ENCODE measurements at regions not wholly inside any gene's neighbourhood (a gene's known extent, or its start where the extent isn't known, plus 50 kb on each side); places are given as distances from the start of the nearest gene placed in this dataset.
A peak's percentile ranks its signal among the peaks of the same experiment; 100 is the strongest.

DNA sequence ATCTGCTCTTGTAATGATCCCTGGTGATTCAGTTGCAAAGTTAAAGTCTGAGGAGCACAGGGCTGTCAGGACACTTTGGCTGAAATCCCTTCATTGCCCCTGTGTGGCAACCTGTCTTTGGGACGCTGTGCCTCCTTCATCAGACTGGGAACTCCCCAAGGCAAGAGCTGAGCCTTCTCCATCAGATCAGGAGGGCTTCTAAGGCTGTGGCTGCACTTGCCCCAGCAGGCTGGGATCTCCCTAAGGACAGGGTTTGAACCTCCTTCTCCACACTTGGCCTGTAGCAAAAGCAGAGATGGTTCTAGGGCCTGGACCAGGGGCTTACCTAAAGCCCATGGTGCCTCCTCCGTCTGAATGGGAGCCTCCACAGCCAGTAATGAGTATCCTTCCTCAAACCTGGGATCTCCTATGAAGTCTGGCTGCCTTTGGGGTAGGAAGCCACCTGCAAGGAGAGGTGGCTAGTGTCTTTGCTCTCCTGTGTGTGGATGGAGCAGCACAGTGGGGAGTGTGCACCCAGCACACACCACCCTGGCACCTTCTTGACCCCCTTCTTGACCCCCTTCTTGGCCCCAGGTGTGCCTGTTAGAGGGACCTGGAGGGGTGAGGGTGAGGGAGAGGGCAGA is 79.0 kb upstream of the NKD1 start:
- no peak for DNase-seq (ENCODE audit: low spot score)

- DNase-seq (ENCODE audit: low spot score), result no peak
Measured at GRCh38 chr16:50468749-50469078, 79.5 kb upstream of the NKD1 start.

GRCh38 chr16:50467943-50468748 is 80.0 kb upstream of the NKD1 start:
- DNase-seq (ENCODE audit: low spot score), result peak; percentile 85

- no peak for DNase-seq (ENCODE audit: low spot score)
Measured at GRCh38 chr16:50467559-50467942, 80.6 kb upstream of the NKD1 start.

DNA sequence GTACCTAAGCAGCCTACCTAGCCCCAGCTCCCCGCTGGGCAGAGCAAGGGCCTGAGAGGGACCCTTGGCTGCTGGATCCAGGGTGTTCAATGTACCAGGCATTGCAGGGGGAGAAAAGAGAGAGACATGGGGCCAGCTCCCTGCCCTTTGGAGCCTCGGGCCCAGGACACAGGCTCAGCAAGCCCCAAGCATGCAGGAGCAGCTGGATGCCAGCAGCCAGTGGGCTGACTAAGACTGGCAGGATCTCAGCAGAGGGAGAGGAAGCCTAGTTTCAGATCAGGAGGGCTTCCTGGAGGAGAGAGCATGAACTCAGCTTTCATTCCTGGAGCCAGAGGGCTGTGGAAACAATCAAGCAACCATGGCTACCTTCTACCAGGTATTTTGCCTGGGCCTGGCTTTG is 82.0 kb upstream of the NKD1 start:
- no peak for DNase-seq (ENCODE audit: low spot score)

DNA sequence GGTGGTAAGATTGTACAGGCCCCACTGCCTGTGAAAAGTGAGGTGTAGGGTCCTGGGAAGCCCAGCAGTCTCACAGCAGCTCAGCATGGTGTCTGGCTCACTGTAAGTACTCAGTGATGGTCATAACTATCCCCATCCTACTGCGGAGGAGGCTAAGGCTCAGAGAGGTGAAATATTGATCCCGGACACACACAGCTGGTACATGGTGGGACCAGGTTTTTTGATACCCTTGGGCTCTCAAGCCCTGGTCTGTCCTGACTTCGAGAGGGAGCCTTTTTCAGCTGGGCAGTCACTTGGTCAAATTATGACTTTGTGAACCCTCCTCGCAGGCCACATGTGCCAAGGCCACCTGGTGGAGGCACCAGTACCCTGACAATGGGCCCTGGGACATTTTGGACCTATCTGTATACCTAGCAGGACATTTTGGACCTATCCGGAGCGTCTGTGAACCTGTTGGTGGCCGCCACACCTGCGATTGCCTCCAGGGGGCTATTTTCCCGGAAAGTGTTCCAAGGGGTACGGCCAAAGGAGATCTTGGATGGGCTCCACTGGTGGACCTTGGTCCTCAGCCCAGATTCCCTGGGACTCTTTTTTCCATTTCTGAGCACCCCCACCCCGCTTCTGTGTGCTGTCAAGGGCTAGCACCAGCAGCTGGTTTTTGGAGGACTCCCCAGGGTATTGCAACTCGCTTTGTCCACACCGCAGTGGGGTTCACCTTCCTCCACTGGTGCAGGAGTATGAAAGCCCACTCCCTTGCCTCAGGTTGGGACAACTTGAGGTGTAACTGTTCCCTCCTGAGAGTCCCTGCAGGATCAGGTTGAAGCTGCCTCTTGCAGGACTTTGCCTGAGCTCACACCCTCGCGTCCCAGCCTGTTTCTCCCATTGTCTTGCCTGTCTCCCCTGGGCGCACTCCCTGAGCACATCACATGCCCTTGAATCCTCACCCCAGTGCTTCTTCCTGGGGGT is 83.6 kb upstream of the NKD1 start:
- peak; percentile 50 for DNase-seq (ENCODE audit: low spot score)

DNA sequence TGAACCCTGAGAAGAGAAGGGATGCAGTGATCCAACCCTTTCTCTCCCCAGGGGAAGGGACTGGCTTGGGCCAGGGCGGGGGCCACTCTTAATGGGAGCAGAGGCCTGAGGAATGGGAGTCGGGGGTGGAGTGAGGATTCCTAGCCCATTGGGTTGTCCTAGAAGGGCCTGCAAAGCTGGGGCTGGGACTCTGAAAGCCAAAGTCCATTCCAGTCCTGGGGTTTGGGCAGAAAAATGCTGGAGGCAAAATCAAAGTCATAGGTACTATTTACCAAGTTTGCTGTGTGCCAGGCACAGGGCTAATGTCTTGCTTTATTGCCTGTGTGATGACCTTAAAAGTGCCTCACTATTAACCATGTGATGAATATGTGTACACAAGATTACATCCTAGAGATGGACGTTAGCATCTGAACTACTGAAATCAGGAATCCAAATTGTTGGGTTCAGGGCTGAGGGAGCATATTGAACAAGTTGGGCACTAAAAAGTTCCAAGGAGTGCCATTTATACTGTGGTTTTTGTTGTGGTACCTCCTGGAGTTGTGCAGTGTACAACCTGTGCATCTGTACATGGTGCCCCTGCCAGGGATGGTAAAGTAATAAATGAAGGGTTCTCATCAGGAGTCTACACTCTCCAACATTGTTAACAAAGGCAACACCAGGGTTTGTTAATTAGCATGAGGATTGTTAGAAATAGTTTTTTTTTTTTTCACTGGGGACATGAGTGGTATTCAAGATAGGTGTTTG is 84.4 kb upstream of the NKD1 start:
- DNase-seq (ENCODE audit: low spot score), result no peak

DNA sequence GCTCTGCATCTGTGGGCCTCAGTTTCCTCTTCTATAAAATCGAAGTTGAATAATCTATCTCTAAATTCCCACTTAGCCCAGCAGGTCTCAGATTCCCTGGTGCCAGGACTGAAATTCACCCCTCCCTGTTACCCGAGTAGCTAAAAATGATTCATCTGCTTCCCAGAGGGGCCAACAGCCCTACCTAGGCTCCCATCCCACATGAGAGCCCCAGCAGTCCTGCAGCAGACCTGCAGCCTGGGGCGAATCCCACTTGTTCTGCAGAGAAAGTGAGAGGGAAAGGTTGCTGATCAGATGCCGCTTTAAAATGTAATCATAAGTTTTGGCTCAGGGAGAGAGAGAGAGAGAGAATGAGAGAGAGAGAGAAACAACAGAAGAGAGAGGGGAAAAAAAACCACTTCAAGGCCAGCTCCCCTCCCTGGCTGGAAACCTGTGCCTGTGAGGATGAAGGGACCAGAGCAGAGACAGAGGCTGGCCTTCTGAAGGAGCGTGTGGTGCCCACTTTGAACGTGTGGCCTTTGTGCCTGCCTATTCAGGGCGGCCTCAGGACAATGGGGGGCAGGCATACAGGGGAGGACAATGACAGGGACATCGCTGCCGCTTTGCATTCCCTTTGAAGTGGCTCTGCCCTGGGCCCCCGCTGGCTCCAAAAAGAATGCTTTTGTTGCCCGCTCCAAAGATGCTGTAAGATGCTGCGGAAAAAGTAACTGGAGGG is 85.2 kb upstream of the NKD1 start:
- peak; percentile 43 for DNase-seq (ENCODE audit: low spot score)

GRCh38 chr16:50461400-50461760 is 86.8 kb upstream of the NKD1 start:
- no peak for DNase-seq (ENCODE audit: low spot score)

DNA sequence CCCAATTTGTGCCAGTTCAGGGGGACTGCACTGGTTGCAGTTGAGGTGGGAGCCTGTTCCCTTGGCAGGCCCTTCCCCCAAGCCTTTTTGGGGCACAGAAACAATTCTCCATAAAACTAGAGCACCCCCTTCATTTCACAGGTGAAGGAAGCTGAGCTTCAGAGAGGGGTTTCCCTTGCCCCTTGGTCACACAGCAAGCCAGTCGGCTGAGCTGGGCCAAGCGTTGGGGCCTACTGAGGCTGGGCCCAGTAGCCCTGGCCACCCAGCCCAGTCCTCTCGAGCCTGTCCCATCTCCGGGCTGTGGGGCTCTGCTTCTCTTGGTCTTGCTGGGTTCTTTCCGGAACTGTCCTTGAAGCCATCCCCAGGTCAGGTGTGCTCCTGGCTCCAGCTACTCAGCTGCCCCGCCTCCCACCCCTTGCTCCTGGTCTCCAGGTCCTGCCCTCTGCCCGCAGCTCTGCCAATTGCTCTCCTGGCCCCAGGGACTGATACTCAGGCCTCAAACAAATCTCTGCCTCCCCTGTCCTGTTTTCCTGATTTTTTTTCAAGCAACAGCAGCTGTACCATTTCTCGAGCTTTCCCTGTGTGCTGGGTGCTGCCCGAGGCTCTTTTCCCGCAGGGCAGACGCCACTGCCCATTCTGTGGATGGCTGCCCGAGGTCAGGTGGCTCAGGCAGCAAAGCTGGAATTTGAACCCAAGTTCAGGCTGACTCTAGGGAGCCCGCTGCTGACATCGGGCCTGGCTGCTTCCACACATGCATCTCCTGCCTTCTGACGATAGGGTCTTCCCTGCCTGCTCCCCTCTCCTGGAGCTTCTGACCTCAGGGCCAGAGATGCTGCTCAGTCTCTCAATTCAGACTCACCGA is 87.4 kb upstream of the NKD1 start:
- DNase-seq (ENCODE audit: low spot score), result no peak

- DNase-seq (ENCODE audit: low spot score), result no peak
Measured at GRCh38 chr16:50459496-50460080, 88.6 kb upstream of the NKD1 start.

DNA sequence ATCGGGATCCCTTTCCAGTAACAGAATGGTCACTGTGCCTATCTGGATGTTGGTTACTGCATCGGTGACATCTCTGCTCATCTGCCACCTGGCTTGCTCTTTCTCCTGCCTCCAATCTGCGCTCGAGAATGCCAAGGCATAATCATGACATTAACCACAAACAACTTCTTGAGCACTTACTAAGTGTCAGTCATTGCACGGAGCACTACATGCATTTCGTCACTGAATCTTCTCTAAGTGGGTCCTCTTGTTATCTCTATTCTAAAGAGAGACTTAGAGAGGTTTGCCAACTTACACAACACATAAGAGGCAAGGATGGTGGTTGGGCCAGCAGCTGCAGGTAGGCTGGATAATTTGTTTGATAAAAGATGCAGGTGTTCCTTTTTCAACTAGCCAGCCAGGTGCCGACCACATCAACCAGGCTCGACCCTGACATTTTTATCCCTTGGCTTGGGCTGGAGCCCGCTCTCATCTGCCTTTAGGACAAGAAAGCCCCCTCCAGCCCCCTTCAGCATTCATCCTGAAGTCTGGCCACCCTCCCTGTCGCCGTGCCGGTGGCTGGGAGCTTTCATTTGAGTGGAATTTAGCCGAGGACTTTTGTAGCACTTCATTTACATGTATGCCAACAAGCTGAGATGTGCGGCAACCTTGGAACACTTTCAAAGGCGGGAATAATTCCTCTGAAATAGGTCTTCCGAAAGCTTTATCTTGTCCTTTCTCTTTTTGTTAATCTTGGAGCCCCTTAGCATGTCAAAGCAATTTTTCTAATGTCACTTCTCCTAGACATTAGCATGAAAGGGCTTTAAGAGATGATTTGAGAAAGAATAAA is 89.3 kb upstream of the NKD1 start:
- no peak for DNase-seq (ENCODE audit: low spot score)

- no peak for DNase-seq (ENCODE audit: low spot score)
Measured at GRCh38 chr16:50457979-50458491, 89.2 kb upstream of the BRD7 start.

GRCh38 chr16:50457423-50457822 is 88.6 kb upstream of the BRD7 start:
- DNase-seq (ENCODE audit: low spot score), result no peak

DNA sequence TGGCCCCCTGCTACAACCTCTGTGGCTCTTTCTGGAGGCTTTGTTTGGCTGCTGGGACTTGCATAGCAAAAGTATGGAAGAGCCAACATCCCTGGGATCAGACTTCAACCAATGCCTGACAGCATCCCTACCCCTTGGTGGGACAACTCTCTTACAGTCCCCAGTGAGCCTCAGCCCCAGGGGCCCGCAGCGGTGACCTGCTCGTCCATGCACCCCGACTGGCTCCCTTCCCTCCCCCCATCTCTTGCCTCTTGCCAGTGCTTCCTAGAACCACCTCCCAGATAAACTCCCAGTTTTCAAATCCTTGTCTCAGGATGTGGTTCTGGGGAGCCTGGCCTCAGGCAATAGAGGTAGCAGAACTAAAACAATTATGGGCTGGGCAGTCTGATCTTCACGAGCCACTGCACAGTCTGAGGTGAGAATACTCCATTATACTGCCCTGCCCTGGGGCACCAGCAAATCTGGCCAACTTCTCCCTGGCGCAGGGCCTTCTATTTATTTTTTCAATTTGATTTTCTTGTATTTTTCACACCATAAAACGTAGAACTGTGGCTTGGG is 86.6 kb upstream of the BRD7 start:
- no peak for DNase-seq (ENCODE audit: low spot score)

GRCh38 chr16:50453446-50453845 is 84.7 kb upstream of the BRD7 start:
- DNase-seq (ENCODE audit: low spot score), result no peak

DNA sequence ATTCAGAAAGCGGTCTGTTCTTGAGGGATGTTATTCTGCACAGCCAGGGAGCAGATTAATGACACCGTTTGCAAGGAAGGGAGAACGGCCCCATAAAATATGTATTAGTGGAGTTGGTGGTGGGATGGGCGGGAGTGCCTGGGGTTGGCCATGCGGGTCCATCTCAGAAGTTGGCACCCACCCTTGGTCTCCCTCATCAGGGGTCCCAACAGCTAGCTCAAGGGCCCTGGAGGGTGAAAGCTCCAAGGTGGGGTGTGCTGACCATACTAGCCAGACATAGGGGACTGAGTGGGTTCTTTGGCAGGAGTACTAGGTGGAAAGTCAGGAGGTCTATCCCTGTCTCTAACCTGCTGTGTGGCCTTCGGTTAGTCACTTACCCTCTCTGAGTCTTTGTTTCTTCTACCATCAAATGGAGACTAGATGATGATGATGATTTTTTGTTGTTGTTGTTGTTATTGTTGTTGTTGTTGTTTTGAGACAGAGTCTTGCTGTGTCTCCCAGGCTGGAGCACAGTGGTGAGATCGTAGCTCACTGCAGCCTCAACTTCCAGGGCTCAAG is 83.2 kb upstream of the BRD7 start:
- no peak for DNase-seq (ENCODE audit: low spot score)

GRCh38 chr16:50450957-50451356 is 82.2 kb upstream of the BRD7 start:
- no peak for DNase-seq (ENCODE audit: low spot score)

All from iPS-NIHi11 (cell line).